Activated naive CD8-positive, alpha-beta T cell treated with anti-CD3 and anti-CD28 coated beads for 36 hours (primary cell): ENCODE measurements at regions not wholly inside any gene's neighbourhood (a gene's known extent, or its start where the extent isn't known, plus 50 kb on each side); places are given as distances from the start of the nearest gene placed in this dataset.

Experiments
- DNase-seq: peaks from one replicate; pipeline ENCODE4 v3.0.0; 2021
- H3K27ac Mint-ChIP-seq: one replicate; pipeline ENCODE4 v1.8.0; 2022; ENCODE audit warnings: mild to moderate bottlenecking, moderate library complexity, mixed read lengths
- H3K27me3 Mint-ChIP-seq: one replicate; pipeline ENCODE4 v1.8.0; 2022; ENCODE audit warnings: mild to moderate bottlenecking, mixed read lengths
- H3K36me3 Mint-ChIP-seq: one replicate; pipeline ENCODE4 v1.8.0; 2021; ENCODE audit warnings: mild to moderate bottlenecking, mixed read lengths
- H3K4me1 Mint-ChIP-seq: one replicate; pipeline ENCODE4 v1.8.0; 2021; ENCODE audit warnings: mixed read lengths
- H3K4me3 Mint-ChIP-seq: one replicate; pipeline ENCODE4 v1.8.0; 2022; ENCODE audit warnings: mild to moderate bottlenecking, moderate library complexity, mixed read lengths
- H3K9me3 Mint-ChIP-seq: one replicate; pipeline ENCODE4 v1.8.0; 2022; ENCODE audit warnings: mixed read lengths

GRCh38 chr5:5688194-5688924, 265.9 kb downstream of the ICE1 start:
- Mint-ChIP-seq H3K36me3 (no peaks in the 10 kb centered on the region), H3K4me1 (no peaks in the 10 kb centered on the region), H3K9me3 (no peaks in the 10 kb centered on the region), H3K27me3 (peaks cover 20% of the 10 kb centered on the region), H3K27ac (no peak overlapping the region), H3K4me3 (no peak overlapping the region)
- no peak for DNase-seq

DNA sequence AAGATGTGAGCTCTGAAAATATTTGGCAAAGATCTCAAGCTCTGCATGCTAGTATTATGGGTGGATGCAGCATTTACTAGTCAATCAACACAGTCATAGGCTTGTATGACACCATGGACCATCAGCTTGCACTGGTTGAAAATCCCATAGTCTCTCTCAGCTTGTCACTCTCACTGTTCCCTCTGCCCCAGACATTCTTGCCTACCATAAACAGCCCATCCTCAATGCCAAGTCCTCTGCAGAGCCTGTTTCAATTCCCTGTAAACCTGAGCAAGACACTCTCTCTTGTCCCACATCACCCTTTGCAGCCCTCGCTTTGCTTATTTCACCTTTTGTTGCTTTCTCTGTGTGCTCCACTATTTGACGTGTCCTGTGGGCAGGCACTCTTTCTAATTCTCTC, 264.6 kb downstream of the ICE1 start:
- Mint-ChIP-seq H3K4me1 (no peaks in the 10 kb centered on the region), H3K4me3 (no peak overlapping the region), H3K27ac (no peak overlapping the region), H3K9me3 (peaks cover 3% of the 10 kb centered on the region), H3K27me3 (peaks cover 20% of the 10 kb centered on the region), H3K36me3 (no peaks in the 10 kb centered on the region)
- DNase-seq: no peak

- no peaks in the 10 kb centered on the region for H3K4me1 Mint-ChIP-seq
These were observed 263.9 kb downstream of the ICE1 start for GRCh38 chr5:5686356-5686755.

GRCh38 chr5:5685737-5686136, 263.3 kb downstream of the ICE1 start:
- H3K36me3 Mint-ChIP-seq: no peaks in the 10 kb centered on the region
- no peak overlapping the region for H3K4me3 Mint-ChIP-seq
- DNase-seq: no peak
- H3K27me3 Mint-ChIP-seq: peaks cover 16% of the 10 kb centered on the region
- H3K27ac Mint-ChIP-seq: no peak overlapping the region
- H3K9me3 Mint-ChIP-seq: peaks cover 3% of the 10 kb centered on the region
- H3K4me1 Mint-ChIP-seq: no peaks in the 10 kb centered on the region

More at GRCh38 chr5:5686356-5686755, 263.9 kb downstream of the ICE1 start:
- Mint-ChIP-seq H3K36me3 (no peaks in the 10 kb centered on the region), H3K27ac (no peak overlapping the region), H3K4me3 (no peak overlapping the region), H3K9me3 (peaks cover 3% of the 10 kb centered on the region), H3K27me3 (peaks cover 16% of the 10 kb centered on the region)
- no peak for DNase-seq

DNA sequence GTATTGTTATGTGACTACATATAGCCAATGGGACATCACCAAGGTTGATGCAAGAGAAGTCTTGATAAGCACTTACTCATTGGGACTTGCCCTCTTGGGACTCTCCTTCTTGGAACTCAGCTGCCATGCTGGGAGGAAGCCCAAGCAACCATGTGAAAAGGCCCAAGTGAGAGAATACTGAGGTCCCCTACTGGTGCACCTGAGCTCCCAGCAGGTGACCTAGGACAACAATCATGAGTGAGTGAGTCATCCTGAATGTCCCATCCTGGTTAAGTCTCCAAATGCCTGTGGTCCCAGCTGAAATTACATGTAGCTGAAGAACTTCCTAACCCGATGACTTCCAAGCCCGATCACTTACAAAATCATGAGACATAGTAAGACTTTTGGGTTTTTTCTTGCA, 260.7 kb downstream of the ICE1 start:
- H3K4me3 Mint-ChIP-seq: no peak overlapping the region
- H3K4me1 Mint-ChIP-seq: no peaks in the 10 kb centered on the region
- no peak overlapping the region for H3K27ac Mint-ChIP-seq
- peaks cover 3% of the 10 kb centered on the region for H3K9me3 Mint-ChIP-seq
- H3K36me3 Mint-ChIP-seq: no peaks in the 10 kb centered on the region
- peaks cover 10% of the 10 kb centered on the region for H3K27me3 Mint-ChIP-seq
- DNase-seq: no peak

- DNase-seq: no peak
- Mint-ChIP-seq H3K27me3 (peaks cover 11% of the 10 kb centered on the region), H3K4me3 (no peak overlapping the region), H3K27ac (no peak overlapping the region), H3K9me3 (peaks cover 3% of the 10 kb centered on the region), H3K4me1 (no peaks in the 10 kb centered on the region), H3K36me3 (no peaks in the 10 kb centered on the region)
These were observed 256.4 kb downstream of the ICE1 start for GRCh38 chr5:5678909-5679308.

GRCh38 chr5:5677738-5678137, 255.3 kb downstream of the ICE1 start:
- Mint-ChIP-seq H3K27me3 (peaks cover 13% of the 10 kb centered on the region), H3K4me3 (no peak overlapping the region), H3K27ac (no peak overlapping the region), H3K4me1 (no peaks in the 10 kb centered on the region), H3K36me3 (no peaks in the 10 kb centered on the region), H3K9me3 (peaks cover under 1% of the 10 kb centered on the region)
- DNase-seq: no peak

DNA sequence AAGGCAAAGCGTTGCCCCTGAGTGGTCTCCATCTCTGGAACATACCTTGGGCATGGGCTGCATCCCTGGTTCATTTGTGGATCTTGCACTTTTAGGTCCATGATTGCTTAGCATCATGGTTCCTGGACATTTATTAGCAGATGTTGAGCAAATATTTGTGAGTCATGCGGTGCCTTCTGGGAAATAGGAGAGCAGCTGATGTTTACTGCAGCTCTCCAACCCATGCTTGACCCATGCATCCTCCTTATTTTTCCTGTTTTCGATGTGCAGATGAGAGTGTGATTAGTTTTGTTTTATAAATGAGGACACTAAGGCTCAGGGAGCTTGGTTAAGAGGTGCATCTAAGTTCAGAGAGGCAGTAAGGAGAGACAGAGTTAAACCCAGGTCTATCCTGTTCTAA, 253.7 kb downstream of the ICE1 start:
- H3K27ac Mint-ChIP-seq: no peak overlapping the region
- H3K4me1 Mint-ChIP-seq: no peaks in the 10 kb centered on the region
- H3K4me3 Mint-ChIP-seq: no peak overlapping the region
- H3K9me3 Mint-ChIP-seq: no peaks in the 10 kb centered on the region
- H3K27me3 Mint-ChIP-seq: peaks cover 13% of the 10 kb centered on the region
- H3K36me3 Mint-ChIP-seq: no peaks in the 10 kb centered on the region
- DNase-seq: no peak

DNA sequence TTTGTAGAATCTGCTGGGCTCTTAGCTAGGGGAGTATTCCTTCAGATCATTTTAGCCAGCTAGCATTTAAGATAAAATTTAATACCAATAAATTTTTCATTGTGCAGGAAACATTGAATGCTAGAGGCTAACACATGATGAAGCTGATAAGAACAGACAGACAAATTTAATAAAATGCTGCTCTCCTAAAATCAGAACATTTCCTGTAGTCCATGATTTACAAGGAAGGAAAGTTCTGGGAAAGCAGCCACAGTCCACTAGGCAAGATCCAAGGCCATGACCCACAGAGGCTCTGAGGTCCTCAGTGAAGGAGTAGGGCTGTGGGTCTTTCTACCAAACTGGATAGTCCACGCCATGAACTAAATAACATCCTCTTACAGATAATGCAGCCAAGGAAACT, 253.0 kb downstream of the ICE1 start:
- Mint-ChIP-seq H3K36me3 (no peaks in the 10 kb centered on the region), H3K27me3 (peaks cover 13% of the 10 kb centered on the region), H3K4me3 (no peak overlapping the region), H3K4me1 (no peaks in the 10 kb centered on the region), H3K9me3 (no peaks in the 10 kb centered on the region), H3K27ac (no peak overlapping the region)
- no peak for DNase-seq

DNA sequence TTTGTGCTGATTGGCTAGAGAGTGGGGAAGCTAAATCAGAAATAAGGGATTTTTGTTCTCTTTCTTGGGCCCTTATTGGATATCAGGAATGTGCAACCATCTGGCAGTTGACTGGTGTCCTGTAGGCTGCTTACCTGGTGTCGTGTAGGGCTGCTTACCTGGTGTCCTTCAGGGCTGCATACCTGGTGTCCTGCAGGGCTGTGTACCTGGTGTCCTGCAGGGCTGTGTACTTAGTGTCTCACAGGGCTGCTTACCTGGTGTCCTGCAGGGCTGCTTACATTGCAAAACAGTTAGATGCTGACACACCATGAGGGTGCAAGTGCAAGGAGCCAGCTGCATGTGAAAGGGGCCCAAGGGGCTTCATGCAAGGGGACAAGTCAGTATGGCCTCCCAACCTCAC, 249.3 kb downstream of the ICE1 start:
- H3K36me3 Mint-ChIP-seq: no peaks in the 10 kb centered on the region
- H3K4me1 Mint-ChIP-seq: no peaks in the 10 kb centered on the region
- H3K9me3 Mint-ChIP-seq: no peaks in the 10 kb centered on the region
- no peak for DNase-seq
- H3K27me3 Mint-ChIP-seq: peaks cover 3% of the 10 kb centered on the region
- no peak overlapping the region for H3K4me3 Mint-ChIP-seq
- no peak overlapping the region for H3K27ac Mint-ChIP-seq

- no peaks in the 10 kb centered on the region for H3K4me1 Mint-ChIP-seq
- H3K4me3 Mint-ChIP-seq: no peak overlapping the region
- H3K27me3 Mint-ChIP-seq: peaks cover 6% of the 10 kb centered on the region
- no peaks in the 10 kb centered on the region for H3K36me3 Mint-ChIP-seq
- H3K9me3 Mint-ChIP-seq: no peaks in the 10 kb centered on the region
- DNase-seq: no peak
- H3K27ac Mint-ChIP-seq: no peak overlapping the region
These were observed 244.7 kb downstream of the ICE1 start for GRCh38 chr5:5667136-5667554.

GRCh38 chr5:5666369-5666768, 243.9 kb downstream of the ICE1 start:
- peaks cover 9% of the 10 kb centered on the region for H3K27me3 Mint-ChIP-seq
- no peaks in the 10 kb centered on the region for H3K36me3 Mint-ChIP-seq
- no peak overlapping the region for H3K4me3 Mint-ChIP-seq
- no peaks in the 10 kb centered on the region for H3K9me3 Mint-ChIP-seq
- DNase-seq: no peak
- no peaks in the 10 kb centered on the region for H3K4me1 Mint-ChIP-seq
- no peak overlapping the region for H3K27ac Mint-ChIP-seq

GRCh38 chr5:5666076-5666365, 243.5 kb downstream of the ICE1 start:
- Mint-ChIP-seq H3K9me3 (no peaks in the 10 kb centered on the region), H3K4me1 (no peaks in the 10 kb centered on the region), H3K27me3 (peaks cover 9% of the 10 kb centered on the region), H3K4me3 (no peak overlapping the region), H3K36me3 (no peaks in the 10 kb centered on the region), H3K27ac (no peak overlapping the region)
- DNase-seq: no peak

DNA sequence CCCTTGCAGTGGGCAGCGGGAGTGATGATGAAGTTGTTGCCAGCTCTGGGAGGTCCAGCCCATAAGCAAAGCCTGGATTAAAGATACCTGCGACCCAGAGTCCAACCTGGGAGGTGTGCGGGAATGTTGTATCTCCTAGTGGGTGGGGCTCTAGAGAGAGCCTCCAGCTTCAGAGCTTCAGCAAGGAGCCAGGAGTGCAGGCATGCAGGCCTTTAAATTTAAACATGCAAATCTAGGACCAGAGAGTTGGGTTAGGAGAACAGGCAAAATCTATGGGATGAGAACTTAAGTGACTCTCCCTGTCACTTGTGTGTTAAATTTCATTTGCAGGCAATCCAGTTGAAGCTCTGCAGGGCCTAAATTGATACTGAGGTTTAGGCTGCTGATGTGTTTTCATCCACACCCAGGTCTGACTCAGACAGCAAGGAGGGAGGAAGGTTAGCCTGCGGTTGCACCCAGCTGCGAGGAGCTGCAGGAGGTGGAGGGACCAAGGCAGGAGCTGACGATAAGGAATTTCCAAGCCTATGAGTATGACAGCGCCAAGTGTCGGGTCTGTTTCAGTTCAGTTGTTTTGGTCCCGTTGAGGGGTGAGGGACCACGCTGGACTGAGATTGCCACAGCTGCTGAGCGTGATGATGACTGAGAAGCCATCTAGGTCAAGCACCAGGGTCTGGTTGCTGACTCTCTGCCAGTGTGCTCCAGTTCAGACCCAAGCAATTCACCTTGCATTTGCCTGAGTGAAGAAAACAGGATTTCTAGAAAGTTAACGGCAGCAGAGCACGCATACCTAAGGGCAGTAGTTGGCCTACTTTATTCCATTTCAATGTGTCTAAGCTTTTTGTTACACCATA, 243.0 kb downstream of the ICE1 start:
- Mint-ChIP-seq H3K4me3 (no peak overlapping the region), H3K27ac (no peak overlapping the region), H3K27me3 (peaks cover 9% of the 10 kb centered on the region), H3K9me3 (no peaks in the 10 kb centered on the region), H3K36me3 (no peaks in the 10 kb centered on the region), H3K4me1 (no peaks in the 10 kb centered on the region)
- DNase-seq: no peak

- no peak for DNase-seq
- Mint-ChIP-seq H3K27ac (no peak overlapping the region), H3K4me3 (no peak overlapping the region), H3K27me3 (peaks cover 46% of the 10 kb centered on the region), H3K9me3 (peaks cover 2% of the 10 kb centered on the region), H3K36me3 (no peaks in the 10 kb centered on the region), H3K4me1 (peaks cover 2% of the 10 kb centered on the region)
These were observed 236.5 kb downstream of the ICE1 start for GRCh38 chr5:5658889-5659465.

GRCh38 chr5:5658226-5658625, 235.7 kb downstream of the ICE1 start:
- no peaks in the 10 kb centered on the region for H3K36me3 Mint-ChIP-seq
- no peak overlapping the region for H3K27ac Mint-ChIP-seq
- H3K4me3 Mint-ChIP-seq: no peak overlapping the region
- peaks cover 2% of the 10 kb centered on the region for H3K4me1 Mint-ChIP-seq
- peaks cover 2% of the 10 kb centered on the region for H3K9me3 Mint-ChIP-seq
- no peak for DNase-seq
- peaks cover 46% of the 10 kb centered on the region for H3K27me3 Mint-ChIP-seq
